ENCODE measurements at regions not wholly inside any gene's neighbourhood (a gene's known extent, or its start where the extent isn't known, plus 50 kb on each side); places are given as distances from the start of the nearest gene placed in this dataset.

DNA sequence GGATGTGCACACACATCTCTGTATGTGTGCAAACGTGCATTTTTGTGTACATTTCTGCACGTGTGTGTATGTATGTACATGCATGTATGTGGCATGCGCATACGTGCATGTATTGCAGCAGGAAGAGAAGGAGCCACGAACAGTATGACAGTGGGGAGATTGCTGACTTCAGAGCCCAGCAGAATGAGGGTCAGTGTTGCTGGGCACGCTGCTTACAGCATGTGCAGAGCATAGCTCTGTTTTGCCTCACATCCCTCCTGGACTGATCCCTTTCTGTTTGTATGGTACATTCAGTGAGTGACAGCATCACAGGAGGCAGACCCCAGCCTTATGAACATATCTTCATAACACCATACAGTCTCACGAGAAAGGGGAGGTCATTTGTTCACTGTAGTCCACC is 934.0 kb upstream of the EEF2KMT start:
- TF ChIP-seq, protein P1, sequence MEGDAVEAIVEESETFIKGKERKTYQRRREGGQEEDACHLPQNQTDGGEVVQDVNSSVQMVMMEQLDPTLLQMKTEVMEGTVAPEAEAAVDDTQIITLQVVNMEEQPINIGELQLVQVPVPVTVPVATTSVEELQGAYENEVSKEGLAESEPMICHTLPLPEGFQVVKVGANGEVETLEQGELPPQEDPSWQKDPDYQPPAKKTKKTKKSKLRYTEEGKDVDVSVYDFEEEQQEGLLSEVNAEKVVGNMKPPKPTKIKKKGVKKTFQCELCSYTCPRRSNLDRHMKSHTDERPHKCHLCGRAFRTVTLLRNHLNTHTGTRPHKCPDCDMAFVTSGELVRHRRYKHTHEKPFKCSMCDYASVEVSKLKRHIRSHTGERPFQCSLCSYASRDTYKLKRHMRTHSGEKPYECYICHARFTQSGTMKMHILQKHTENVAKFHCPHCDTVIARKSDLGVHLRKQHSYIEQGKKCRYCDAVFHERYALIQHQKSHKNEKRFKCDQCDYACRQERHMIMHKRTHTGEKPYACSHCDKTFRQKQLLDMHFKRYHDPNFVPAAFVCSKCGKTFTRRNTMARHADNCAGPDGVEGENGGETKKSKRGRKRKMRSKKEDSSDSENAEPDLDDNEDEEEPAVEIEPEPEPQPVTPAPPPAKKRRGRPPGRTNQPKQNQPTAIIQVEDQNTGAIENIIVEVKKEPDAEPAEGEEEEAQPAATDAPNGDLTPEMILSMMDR (IDR thresholded peaks at IDR 0.05), result no peak
- TF ChIP-seq POLR2AphosphoS5 (IDR thresholded peaks at IDR 0.05), result no peak
- no peak for TF ChIP-seq POLR2A (IDR thresholded peaks at IDR 0.05)
